Fibroblast of lung (primary cell): ENCODE measurements at regions not wholly inside any gene's neighbourhood (a gene's known extent, or its start where the extent isn't known, plus 50 kb on each side); places are given as distances from the start of the nearest gene placed in this dataset.
"Not testable (repeated sequence)": the region's sequence is repeated elsewhere in the genome, so short reads cannot be mapped to it uniquely, and the experiment has no call there.

Source experiments
- DNase-seq, 2 donors: peaks; one replicate each; pipeline versions ENCODE4 v3.0.0 to v3.0.0-alpha.2; 2010; ENCODE audit warnings: low read depth in 2 of 2
- H2AFZ ChIP-seq: 2 replicates; pipeline ENCODE4 v1.5.1; 2012; ENCODE audit warnings: low read length, control low read depth, inconsistent platforms
- H3K27ac ChIP-seq: 2 replicates; pipeline ENCODE4 v1.5.1; 2011; ENCODE audit warnings: low read length, control low read depth; ENCODE audit not compliant: insufficient read depth
- H3K27me3 ChIP-seq: 2 replicates; pipeline ENCODE4 v1.5.1; 2011; ENCODE audit warnings: mild to moderate bottlenecking, low read length; ENCODE audit not compliant: control insufficient read depth, insufficient read depth
- H3K36me3 ChIP-seq: 2 replicates; pipeline ENCODE4 v1.5.1; 2011; ENCODE audit warnings: low read length; ENCODE audit not compliant: control insufficient read depth, insufficient read depth
- H3K4me1 ChIP-seq: 2 replicates; pipeline ENCODE4 v1.5.1; 2011; ENCODE audit warnings: low read length; ENCODE audit not compliant: control insufficient read depth, insufficient read depth; ENCODE audit errors: extremely low read depth
- H3K4me2 ChIP-seq: 2 replicates; pipeline ENCODE4 v1.5.1; 2011; ENCODE audit warnings: low read length, control low read depth; ENCODE audit not compliant: insufficient read depth; ENCODE audit errors: extremely low read depth
- H3K4me3 ChIP-seq, 4 experiments: fragments of 200-600 bp in 1 of 4; sonication (generic) in 1 of 4; replicated peaks in 1 of 4; 2 replicates each; pipeline ENCODE4 v1.5.1; 2011 to 2016; ENCODE audit warnings: low read length in 4 of 4, low read depth in 3 of 4, mild to moderate bottlenecking in 3 of 4, control low read depth in 2 of 4, inconsistent platforms in 1 of 4, mixed read lengths in 1 of 4; ENCODE audit not compliant: insufficient read depth in 1 of 4; ENCODE audit errors: control extremely low read depth in 1 of 4
- H3K79me2 ChIP-seq: 2 replicates; pipeline ENCODE4 v1.5.1; 2012; ENCODE audit warnings: mild to moderate bottlenecking, low read length, inconsistent platforms; ENCODE audit not compliant: control insufficient read depth, insufficient read depth
- H3K9ac ChIP-seq: 2 replicates; pipeline ENCODE4 v1.5.1; 2011; ENCODE audit warnings: mild to moderate bottlenecking, low read length, control low read depth; ENCODE audit not compliant: insufficient read depth
- H3K9me3 ChIP-seq: 2 replicates; pipeline ENCODE4 v1.5.1; 2012; ENCODE audit warnings: low read depth, low read length; ENCODE audit not compliant: control insufficient read depth, insufficient read depth
- H4K20me1 ChIP-seq: 2 replicates; pipeline ENCODE4 v1.5.1; 2011; ENCODE audit warnings: low read length; ENCODE audit not compliant: control insufficient read depth, insufficient read depth; ENCODE audit errors: extremely low read depth

GRCh38 chr16:29340235-29340634 lies 66.3 kb downstream of the NPIPB11 start:
- H2AFZ ChIP-seq, H3K36me3 ChIP-seq, H3K27ac ChIP-seq, H3K4me2 ChIP-seq, H3K4me1 ChIP-seq, H3K4me3 ChIP-seq, DNase-seq, H3K27me3 ChIP-seq, H3K9me3 ChIP-seq, H3K79me2 ChIP-seq, H3K9ac ChIP-seq, H4K20me1 ChIP-seq: not testable (repeated sequence)

DNA sequence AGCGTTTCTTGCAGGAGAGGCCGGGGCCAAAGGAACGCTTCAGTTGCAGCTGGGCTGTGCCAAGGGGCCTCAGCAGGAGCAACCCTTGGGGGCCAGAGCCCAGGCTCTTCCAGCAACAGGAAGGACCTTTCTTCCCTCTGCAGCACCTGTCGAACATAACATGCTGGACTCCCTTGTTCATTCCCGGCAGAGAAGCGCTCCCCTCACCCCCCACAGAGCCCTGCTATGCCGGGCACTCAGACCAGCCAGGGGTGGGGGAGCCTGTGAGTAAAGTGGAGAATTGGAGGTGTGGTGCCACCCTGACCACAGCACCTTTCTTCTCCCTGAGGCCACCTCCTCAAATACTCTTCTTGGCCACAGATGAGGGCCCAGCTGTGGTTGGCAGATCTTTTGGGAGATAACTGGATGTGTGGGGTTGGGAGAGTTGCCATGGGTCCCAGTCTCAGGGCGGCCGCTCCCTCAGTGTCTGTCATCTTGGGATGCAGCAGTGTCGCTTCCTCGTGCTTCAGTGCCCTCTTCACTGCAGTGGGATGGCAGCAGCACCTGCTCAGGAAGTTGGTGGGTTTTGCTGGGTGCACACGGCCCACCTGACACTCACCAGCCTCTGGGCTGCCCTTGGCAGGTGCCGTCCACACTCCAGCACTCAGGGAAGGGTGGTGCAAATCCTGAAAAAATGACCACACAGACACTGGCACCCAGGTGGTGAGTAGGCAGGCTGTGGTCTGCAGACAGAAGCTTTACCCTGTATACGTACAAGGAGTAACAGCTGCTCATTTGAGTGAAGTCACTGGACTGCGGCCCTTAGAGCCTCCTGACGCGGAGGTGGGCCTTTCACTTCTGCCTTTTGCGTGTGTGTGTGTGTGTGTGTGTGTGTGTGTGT lies 67.5 kb downstream of the NPIPB11 start:
- not testable (repeated sequence) for H3K9me3 ChIP-seq, H3K79me2 ChIP-seq, H3K27me3 ChIP-seq, H3K27ac ChIP-seq, H4K20me1 ChIP-seq, H3K36me3 ChIP-seq, H3K4me1 ChIP-seq, DNase-seq, H3K9ac ChIP-seq, H3K4me2 ChIP-seq, H3K4me3 ChIP-seq, H2AFZ ChIP-seq

DNA sequence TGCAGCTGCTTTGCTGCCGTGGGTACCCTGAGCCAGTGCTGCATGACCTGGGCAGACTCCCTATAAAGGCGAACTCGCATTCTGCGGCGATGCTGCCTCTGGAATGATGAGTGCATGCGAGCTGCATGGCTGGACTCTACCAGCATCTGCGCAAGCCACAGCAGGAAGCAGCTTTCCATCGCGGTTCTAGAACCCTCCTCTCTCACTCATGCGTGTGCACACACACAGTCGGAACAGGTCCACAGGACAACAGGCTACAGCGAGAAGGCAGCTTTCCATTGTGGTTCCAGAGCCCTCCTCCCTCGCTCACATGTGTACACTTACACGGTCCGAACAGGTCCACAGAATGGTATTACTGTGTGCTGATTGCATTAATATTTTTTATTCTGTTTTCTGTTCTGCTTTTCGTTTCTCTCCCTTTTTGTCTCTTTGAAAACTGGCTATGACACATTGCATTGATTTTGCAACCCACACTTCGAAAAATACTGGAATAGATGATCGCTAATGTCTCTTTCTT lies 69.1 kb downstream of the NPIPB11 start:
- not testable (repeated sequence) for DNase-seq, H3K4me3 ChIP-seq, H3K9me3 ChIP-seq, H3K27me3 ChIP-seq, H3K36me3 ChIP-seq, H4K20me1 ChIP-seq, H3K79me2 ChIP-seq, H3K27ac ChIP-seq, H3K9ac ChIP-seq, H3K4me2 ChIP-seq, H3K4me1 ChIP-seq, H2AFZ ChIP-seq

- H3K9me3 ChIP-seq, H3K36me3 ChIP-seq, H3K4me2 ChIP-seq, H3K4me1 ChIP-seq, H3K79me2 ChIP-seq, H3K27me3 ChIP-seq, DNase-seq, H3K27ac ChIP-seq, H3K9ac ChIP-seq, H3K4me3 ChIP-seq, H4K20me1 ChIP-seq, H2AFZ ChIP-seq: not testable (repeated sequence)
Observed at GRCh38 chr16:29335549-29335846, 71.0 kb downstream of the NPIPB11 start.

- not testable (repeated sequence) for H3K9me3 ChIP-seq, DNase-seq, H4K20me1 ChIP-seq, H3K4me2 ChIP-seq, H3K4me1 ChIP-seq, H3K36me3 ChIP-seq, H3K27me3 ChIP-seq, H2AFZ ChIP-seq, H3K27ac ChIP-seq, H3K4me3 ChIP-seq, H3K9ac ChIP-seq, H3K79me2 ChIP-seq
Observed at GRCh38 chr16:29334776-29335548, 71.5 kb downstream of the NPIPB11 start.

DNA sequence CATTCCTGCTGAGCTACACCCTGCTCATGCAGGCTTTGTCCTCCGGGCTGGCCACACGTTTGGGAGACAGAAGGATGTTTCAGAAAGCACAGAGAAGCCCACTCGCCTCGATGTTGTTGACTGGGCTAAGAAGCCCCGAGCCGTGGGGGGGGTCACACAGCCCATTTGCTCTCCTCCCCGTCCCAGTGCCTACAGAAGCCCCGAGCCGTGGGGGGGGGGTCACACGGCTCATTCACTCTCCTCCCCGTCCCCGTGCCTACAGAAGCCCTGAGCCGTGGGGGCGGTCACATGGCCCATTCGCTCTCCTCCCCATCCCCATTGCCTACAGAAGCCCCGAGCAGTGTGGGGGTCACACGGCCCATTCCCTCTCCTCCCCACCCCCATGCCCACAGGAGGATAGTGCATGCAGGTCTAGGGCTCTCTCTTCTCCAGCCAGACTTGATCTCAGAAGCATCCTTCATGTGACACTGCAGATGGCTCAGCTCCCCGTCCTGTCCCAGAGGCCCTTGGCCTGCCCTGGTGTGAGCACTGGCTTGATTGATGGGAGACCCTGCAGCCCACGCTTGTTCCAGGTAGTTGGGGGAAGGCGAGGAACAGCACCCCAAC lies 72.9 kb downstream of the NPIPB11 start:
- not testable (repeated sequence) for H3K4me2 ChIP-seq, H2AFZ ChIP-seq, H3K4me3 ChIP-seq, DNase-seq, H3K27me3 ChIP-seq, H3K27ac ChIP-seq, H3K36me3 ChIP-seq, H4K20me1 ChIP-seq, H3K4me1 ChIP-seq, H3K9me3 ChIP-seq, H3K79me2 ChIP-seq, H3K9ac ChIP-seq
